HCT116 (cell line): ENCODE measurements at regions not wholly inside any gene's neighbourhood (a gene's known extent, or its start where the extent isn't known, plus 50 kb on each side); places are given as distances from the start of the nearest gene placed in this dataset.

Experiments used
- ATAC-seq: fragments of 200-7000 bp; cut with Tn5 transposase; 2 replicates; pipeline ENCODE4 v1.9.1; 2020; ENCODE audit warnings: mild to moderate bottlenecking, moderate library complexity
- BruUV-seq: library from RNA; stranded (reverse); fragments of 400-500 nt; replicated peaks from 2 replicates; lab custom pipeline; 2021; lab: Mats Ljungman, UMichigan
- CTCF ChIA-PET: fragments of 300-600 bp; sonication (Branson Sonifier 250); formaldehyde crosslinking; loops from one replicate; lab custom pipeline; 2021; ENCODE audit warnings: antibody characterized with exemption; lab: Charles Lee
- POLR2A ChIA-PET: fragments of 300-600, 350-600 bp; sonication (Branson Sonifier 250); formaldehyde crosslinking; loops from one replicate; lab custom pipeline; 2021; ENCODE audit warnings: antibody characterized with exemption; lab: Charles Lee
- RAD21 ChIA-PET, 2 experiments: fragments of 300-600 bp; sonication (Branson Sonifier 250); formaldehyde crosslinking; loops; one replicate each; lab custom pipeline; 2023; ENCODE audit warnings: low total read pairs in 2 of 2; ENCODE audit not compliant: uncharacterized antibody in 2 of 2, unreplicated experiment in 2 of 2, low non-redundant PET in 1 of 2; lab: Charles Lee
- DNase-seq: peaks from one replicate; pipeline ENCODE4 v3.0.0-alpha.2; 2010; ENCODE audit warnings: low read depth, low spot score
- H2AFZ ChIP-seq: fragments of 200-600 bp; shearing (Covaris generic), sonication (generic); 2 replicates; pipeline ENCODE4 v1.6.1; 2017; ENCODE audit warnings: low read depth, mixed run types, mixed read lengths, antibody characterized with exemption, low read length; ENCODE audit not compliant: poor library complexity, severe bottlenecking
- H3K27ac ChIP-seq: 2 replicates; pipeline ENCODE4 v1.5.1; 2012; ENCODE audit warnings: low read depth, low read length
- H3K27me3 ChIP-seq: fragments of 200-600 bp; sonication (generic); 2 replicates; pipeline ENCODE4 v1.6.1; 2016; ENCODE audit warnings: mixed run types, low read length, mixed read lengths; ENCODE audit not compliant: insufficient read depth
- H3K36me3 ChIP-seq, 2 experiments: fragments of 200-500 bp in 1 of 2; fragments of 200-600 bp in 1 of 2; sonication (Bioruptor generic) in 1 of 2; sonication (generic) in 1 of 2; 2 replicates each; pipeline versions ENCODE4 v1.5.1 to v1.6.1; 2014 to 2016; ENCODE audit warnings: low read length in 2 of 2, inconsistent platforms in 1 of 2, mixed read lengths in 1 of 2, mixed run types in 1 of 2; ENCODE audit not compliant: insufficient read depth in 2 of 2, control insufficient read depth in 1 of 2
- H3K4me1 ChIP-seq, 2 experiments: fragments of 200-600 bp in 1 of 2; sonication (generic) in 1 of 2; 2 replicates each; pipeline versions ENCODE4 v1.5.1 to v1.6.1; 2012 to 2017; ENCODE audit warnings: low read length in 2 of 2, inconsistent platforms in 1 of 2, mild to moderate bottlenecking in 1 of 2, mixed read lengths in 1 of 2, mixed run types in 1 of 2, moderate library complexity in 1 of 2; ENCODE audit not compliant: insufficient read depth in 2 of 2, control insufficient read depth in 1 of 2
- H3K4me2 ChIP-seq: fragments of 200-600 bp; sonication (generic); 2 replicates; pipeline ENCODE4 v1.6.1; 2017; ENCODE audit warnings: mixed run types, low read length, mixed read lengths
- H3K4me3 ChIP-seq, 2 experiments: fragments of 200-600 bp in 1 of 2; sonication (generic) in 1 of 2; replicated peaks in 1 of 2; 2 replicates each; pipeline ENCODE4 v1.5.1; 2011 to 2016; ENCODE audit warnings: low read length in 2 of 2, control low read depth in 1 of 2, low read depth in 1 of 2, mild to moderate bottlenecking in 1 of 2, mixed read lengths in 1 of 2, mixed run types in 1 of 2
- H3K79me2 ChIP-seq: fragments of 200-600 bp; sonication (generic); 2 replicates; pipeline ENCODE4 v1.6.1; 2017; ENCODE audit warnings: mild to moderate bottlenecking, mixed run types, low read length, moderate library complexity, mixed read lengths; ENCODE audit not compliant: insufficient read depth
- H3K9ac ChIP-seq: fragments of 200-600 bp; sonication (generic); 2 replicates; pipeline ENCODE4 v1.6.1; 2016; ENCODE audit warnings: low read length, mixed read lengths
- H3K9me2 ChIP-seq: fragments of 200-600 bp; sonication (generic), shearing (Covaris generic); 2 replicates; pipeline ENCODE4 v1.6.1; 2017; ENCODE audit warnings: mixed run types, mild to moderate bottlenecking, moderate library complexity; ENCODE audit not compliant: insufficient read depth
- H3K9me3 ChIP-seq, 2 experiments: fragments of 200-500 bp in 1 of 2; fragments of 200-600 bp in 1 of 2; sonication (Bioruptor generic) in 1 of 2; sonication (generic) in 1 of 2; 2 replicates each; pipeline ENCODE4 v1.6.1; 2014 to 2017; ENCODE audit warnings: low read length in 2 of 2, mixed read lengths in 2 of 2, inconsistent platforms in 1 of 2, low read depth in 1 of 2, mild to moderate bottlenecking in 1 of 2, mixed run types in 1 of 2, moderate library complexity in 1 of 2; ENCODE audit not compliant: control insufficient read depth in 1 of 2, insufficient read depth in 1 of 2
- H4K20me1 ChIP-seq: fragments of 200-600 bp; sonication (generic), shearing (Covaris generic); 2 replicates; pipeline ENCODE4 v1.6.1; 2017; ENCODE audit warnings: mixed run types, mild to moderate bottlenecking, moderate library complexity; ENCODE audit not compliant: insufficient read depth
- CBX3 ChIP-seq: IDR thresholded peaks from 2 replicates; pipeline ENCODE4 v1.6.1; 2012; ENCODE audit warnings: low read depth
- CTCF ChIP-seq, 3 experiments: fragments of 200-600 bp in 1 of 3; sonication (generic) in 1 of 3; IDR thresholded peaks in 2 of 3; conservative IDR thresholded peaks in 1 of 3; 2 replicates each; pipeline ENCODE4 v1.5.1; 2012 to 2017; ENCODE audit warnings: low read depth in 2 of 3, low read length in 2 of 3, antibody characterized with exemption in 1 of 3, borderline replicate concordance in 1 of 3, control low read depth in 1 of 3, mild to moderate bottlenecking in 1 of 3, mixed read lengths in 1 of 3, mixed run types in 1 of 3, moderate library complexity in 1 of 3; ENCODE audit not compliant: insufficient read depth in 1 of 3
- EGR1 ChIP-seq: IDR thresholded peaks from 2 replicates; pipeline ENCODE4 v1.6.1; 2012; ENCODE audit warnings: low read depth
- ELF1 ChIP-seq: IDR thresholded peaks from 2 replicates; pipeline ENCODE4 v1.6.1; 2012; ENCODE audit warnings: low read depth, borderline replicate concordance
- EZH2 ChIP-seq: fragments of 200-600 bp; sonication (generic); IDR thresholded peaks from 2 replicates; pipeline ENCODE4 v1.6.1; 2017; ENCODE audit warnings: antibody characterized with exemption, mixed run types
- EZH2phosphoT487 ChIP-seq: fragments of 200-600 bp; IDR thresholded peaks from 2 replicates; pipeline ENCODE4 v1.6.1; 2018; ENCODE audit warnings: antibody characterized with exemption, borderline replicate concordance
- FOSL1 ChIP-seq: IDR thresholded peaks from 2 replicates; pipeline ENCODE4 v1.6.1; 2012; ENCODE audit warnings: low read depth
- JUND ChIP-seq: IDR thresholded peaks from 2 replicates; pipeline ENCODE4 v1.6.1; 2012
- POLR2A ChIP-seq: IDR thresholded peaks from 2 replicates; pipeline ENCODE4 v1.7.0; 2011; ENCODE audit warnings: borderline replicate concordance; ENCODE audit not compliant: insufficient read depth, insufficient read length; ENCODE audit errors: extremely low read depth
- POLR2AphosphoS5 ChIP-seq: IDR thresholded peaks from 2 replicates; pipeline ENCODE4 v1.6.1; 2011; ENCODE audit warnings: mild to moderate bottlenecking, low read depth, low read length, moderate library complexity
- RAD21 ChIP-seq: IDR thresholded peaks from 2 replicates; pipeline ENCODE4 v1.6.1; 2012; ENCODE audit warnings: low read depth, mild to moderate bottlenecking
- SIN3A ChIP-seq: IDR thresholded peaks from 2 replicates; pipeline ENCODE4 v1.6.1; 2012; ENCODE audit warnings: low read depth
- TCF7L2 ChIP-seq: IDR thresholded peaks from 2 replicates; pipeline ENCODE4 v1.7.0; 2011; ENCODE audit warnings: borderline replicate concordance, inconsistent platforms; ENCODE audit not compliant: insufficient read depth, insufficient read length; ENCODE audit errors: extremely low read depth
- YY1 ChIP-seq: IDR thresholded peaks from 2 replicates; pipeline ENCODE4 v1.6.1; 2011; ENCODE audit warnings: low read length, low read depth, moderate library complexity, mild to moderate bottlenecking; ENCODE audit not compliant: insufficient replicate concordance; ENCODE audit errors: extremely low read depth
- intact Hi-C: fragments of 100-400 bp; cut with micrococcal nuclease; formaldehyde crosslinking; loops from 2 replicates; pipeline ENCODE4 v1.10.0; 2022
- TF ChIP-seq, protein P1 (sequence below): IDR thresholded peaks from 2 replicates; pipeline ENCODE4 v1.6.1; 2012; ENCODE audit warnings: low read depth

DNA sequence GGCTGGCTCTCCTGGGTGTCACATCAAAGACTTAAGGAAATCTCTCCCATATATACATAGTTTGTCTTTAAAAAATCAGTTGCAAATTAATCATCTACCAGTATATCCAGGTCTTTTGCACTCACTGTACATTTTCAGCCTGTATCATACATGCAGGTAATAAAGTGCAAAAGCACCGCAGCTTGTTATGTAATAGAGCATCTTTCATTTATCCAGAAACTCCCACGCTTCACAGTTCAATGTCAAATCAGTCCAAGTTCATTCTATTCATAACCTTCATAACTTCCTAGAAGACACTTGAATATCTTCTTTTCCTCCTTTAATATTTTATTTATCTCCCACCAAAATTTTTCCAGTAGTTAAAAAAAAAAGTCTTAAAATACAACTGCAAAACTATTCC lies 89.6 kb upstream of the KCTD1 start:
- Histone ChIP-seq H3K27ac (no peak overlapping the region), H3K79me2 (no peaks in the 10 kb centered on the region)
- CTCF ChIA-PET, result no interaction called here
- ATAC-seq, result no peak
- TF ChIP-seq CBX3 (no peak), POLR2A (no peak), RAD21 (no peak), EZH2phosphoT487 (no peak), YY1 (no peak), SIN3A (no peak), EZH2 (no peak), FOSL1 (no peak), EGR1 (no peak)
- TF ChIP-seq, all 23 proteins: peak for 0
- no peaks in the 10 kb centered on the region for H3K4me1 ChIP-seq
- BruUV-seq, result no TSS peak
- H3K4me3 ChIP-seq, result no peak overlapping the region
- POLR2A ChIA-PET, result no interaction called here
- no peaks in the 10 kb centered on the region for H4K20me1 ChIP-seq
- no peaks in the 10 kb centered on the region for H3K9me3 ChIP-seq
- H3K9ac ChIP-seq, result no peak overlapping the region
- no peaks in the 10 kb centered on the region for H3K36me3 ChIP-seq
- no peak overlapping the region for H2AFZ ChIP-seq
- intact Hi-C loops, result no loop called here
- H3K9me2 ChIP-seq, result no peaks in the 10 kb centered on the region
- H3K27me3 ChIP-seq, result no peaks in the 10 kb centered on the region; the same call in 1 of the 2 replicates
- DNase-seq, result no peak
- RAD21 ChIA-PET, result no interaction called here
- H3K4me2 ChIP-seq, result no peak overlapping the region

GRCh38 chr18:26637324-26637723 lies 89.0 kb upstream of the KCTD1 start:
- H3K9ac ChIP-seq, result no peak overlapping the region
- no peaks in the 10 kb centered on the region for H3K4me1 ChIP-seq
- no TSS peak for BruUV-seq
- no peak overlapping the region for H2AFZ ChIP-seq
- H3K4me3 ChIP-seq, result no peak overlapping the region
- no peaks in the 10 kb centered on the region for H3K9me3 ChIP-seq
- no peaks in the 10 kb centered on the region for H3K79me2 ChIP-seq
- no peaks in the 10 kb centered on the region for H4K20me1 ChIP-seq
- H3K27ac ChIP-seq, result no peak overlapping the region
- H3K4me2 ChIP-seq, result no peak overlapping the region
- no peaks in the 10 kb centered on the region; the same call in 1 of the 2 replicates for H3K27me3 ChIP-seq
- H3K9me2 ChIP-seq, result no peaks in the 10 kb centered on the region
- no peak for DNase-seq
- RAD21 ChIA-PET, result no interaction called here
- no peaks in the 10 kb centered on the region for H3K36me3 ChIP-seq
- CTCF ChIA-PET, result no interaction called here
- no peak for ATAC-seq
- POLR2A ChIA-PET, result no interaction called here
- intact Hi-C loops, result no loop called here
- TF ChIP-seq EZH2phosphoT487 (no peak), POLR2A (no peak), JUND (no peak), EGR1 (no peak), CTCF (IDR thresholded peaks at IDR 0.05 in 2 of 3, conservative IDR thresholded peaks at IDR 0.05 in 1 of 3; ENCODE audit: borderline replicate concordance in 1 of 3, insufficient read depth in 1 of 3, low read depth in 2 of 3, low read length in 2 of 3) (no peak), SIN3A (no peak), CBX3 (no peak), RAD21 (no peak), ELF1 (no peak), POLR2AphosphoS5 (no peak), TCF7L2 (no peak)
- TF ChIP-seq, protein P1, sequence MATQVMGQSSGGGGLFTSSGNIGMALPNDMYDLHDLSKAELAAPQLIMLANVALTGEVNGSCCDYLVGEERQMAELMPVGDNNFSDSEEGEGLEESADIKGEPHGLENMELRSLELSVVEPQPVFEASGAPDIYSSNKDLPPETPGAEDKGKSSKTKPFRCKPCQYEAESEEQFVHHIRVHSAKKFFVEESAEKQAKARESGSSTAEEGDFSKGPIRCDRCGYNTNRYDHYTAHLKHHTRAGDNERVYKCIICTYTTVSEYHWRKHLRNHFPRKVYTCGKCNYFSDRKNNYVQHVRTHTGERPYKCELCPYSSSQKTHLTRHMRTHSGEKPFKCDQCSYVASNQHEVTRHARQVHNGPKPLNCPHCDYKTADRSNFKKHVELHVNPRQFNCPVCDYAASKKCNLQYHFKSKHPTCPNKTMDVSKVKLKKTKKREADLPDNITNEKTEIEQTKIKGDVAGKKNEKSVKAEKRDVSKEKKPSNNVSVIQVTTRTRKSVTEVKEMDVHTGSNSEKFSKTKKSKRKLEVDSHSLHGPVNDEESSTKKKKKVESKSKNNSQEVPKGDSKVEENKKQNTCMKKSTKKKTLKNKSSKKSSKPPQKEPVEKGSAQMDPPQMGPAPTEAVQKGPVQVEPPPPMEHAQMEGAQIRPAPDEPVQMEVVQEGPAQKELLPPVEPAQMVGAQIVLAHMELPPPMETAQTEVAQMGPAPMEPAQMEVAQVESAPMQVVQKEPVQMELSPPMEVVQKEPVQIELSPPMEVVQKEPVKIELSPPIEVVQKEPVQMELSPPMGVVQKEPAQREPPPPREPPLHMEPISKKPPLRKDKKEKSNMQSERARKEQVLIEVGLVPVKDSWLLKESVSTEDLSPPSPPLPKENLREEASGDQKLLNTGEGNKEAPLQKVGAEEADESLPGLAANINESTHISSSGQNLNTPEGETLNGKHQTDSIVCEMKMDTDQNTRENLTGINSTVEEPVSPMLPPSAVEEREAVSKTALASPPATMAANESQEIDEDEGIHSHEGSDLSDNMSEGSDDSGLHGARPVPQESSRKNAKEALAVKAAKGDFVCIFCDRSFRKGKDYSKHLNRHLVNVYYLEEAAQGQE, result no peak
